Fibroblast of gingiva (primary cell): ENCODE measurements at regions not wholly inside any gene's neighbourhood (a gene's known extent, or its start where the extent isn't known, plus 50 kb on each side); places are given as distances from the start of the nearest gene placed in this dataset.
"Not testable (repeated sequence)": the region's sequence is repeated elsewhere in the genome, so short reads cannot be mapped to it uniquely, and the experiment has no call there.

ENCODE experiments used
- DNase-seq: peaks from one replicate; pipeline ENCODE4 v3.0.0-alpha.2; 2011; ENCODE audit warnings: low read depth

- DNase-seq, result no peak
Measured at GRCh38 chr7:136533732-136534131, 334.7 kb upstream of the CHRM2 start.

DNA sequence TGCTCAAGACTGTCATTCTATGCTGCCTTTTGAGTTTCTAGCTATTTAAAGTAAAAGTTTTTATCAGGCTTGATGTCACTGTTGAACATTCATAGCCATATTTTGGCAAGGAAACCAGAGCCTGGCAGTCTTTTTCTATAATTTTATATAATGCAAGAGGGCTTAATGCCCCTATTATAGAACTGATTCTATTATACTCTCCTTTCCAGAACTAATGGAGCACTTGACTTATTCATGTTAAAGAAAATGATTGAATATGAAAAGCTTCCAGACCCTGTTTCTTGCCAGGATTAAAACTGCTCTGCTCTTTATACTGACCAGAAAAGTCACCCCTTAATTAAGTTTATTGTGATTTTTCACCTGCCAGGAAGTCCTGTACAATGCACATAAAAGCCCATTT, 337.6 kb upstream of the CHRM2 start:
- no peak for DNase-seq

GRCh38 chr7:136528329-136528728, 340.1 kb upstream of the CHRM2 start:
- no peak for DNase-seq

GRCh38 chr7:136527554-136527953, 340.9 kb upstream of the CHRM2 start:
- no peak for DNase-seq

DNA sequence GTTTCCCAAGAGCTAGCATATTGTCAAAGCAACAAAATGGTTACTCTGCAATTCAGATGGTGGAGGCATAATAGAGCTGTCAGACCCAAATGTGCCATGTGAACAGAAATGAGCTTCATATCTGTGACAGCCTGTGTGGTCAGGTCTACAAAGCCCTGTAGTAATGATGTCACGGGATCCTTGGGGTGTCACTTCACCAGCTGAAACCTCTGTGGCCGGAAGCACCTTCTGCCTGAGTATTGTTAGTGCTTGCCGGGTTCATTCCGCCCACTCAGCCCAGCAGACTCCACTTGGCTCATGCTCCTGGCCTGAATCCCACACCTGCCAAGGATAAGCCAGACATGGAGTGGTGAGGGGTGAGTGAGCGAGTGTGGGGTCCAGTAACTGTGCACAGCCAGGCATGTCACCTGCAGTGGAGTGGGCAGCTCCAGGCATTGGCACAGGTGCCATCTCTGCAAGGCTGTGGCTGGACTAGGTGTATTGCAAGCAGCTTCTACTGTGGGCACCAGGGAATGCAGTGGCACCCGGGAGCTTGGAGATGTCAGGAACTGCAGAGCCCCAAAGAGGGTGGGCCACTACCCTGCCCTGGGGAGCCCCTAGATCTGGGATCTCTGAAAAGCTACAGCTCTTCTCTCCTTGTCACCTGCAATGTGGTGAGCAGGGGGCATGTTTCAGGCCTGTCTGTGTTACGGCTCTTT, 341.9 kb upstream of the CHRM2 start:
- DNase-seq, result no peak

DNA sequence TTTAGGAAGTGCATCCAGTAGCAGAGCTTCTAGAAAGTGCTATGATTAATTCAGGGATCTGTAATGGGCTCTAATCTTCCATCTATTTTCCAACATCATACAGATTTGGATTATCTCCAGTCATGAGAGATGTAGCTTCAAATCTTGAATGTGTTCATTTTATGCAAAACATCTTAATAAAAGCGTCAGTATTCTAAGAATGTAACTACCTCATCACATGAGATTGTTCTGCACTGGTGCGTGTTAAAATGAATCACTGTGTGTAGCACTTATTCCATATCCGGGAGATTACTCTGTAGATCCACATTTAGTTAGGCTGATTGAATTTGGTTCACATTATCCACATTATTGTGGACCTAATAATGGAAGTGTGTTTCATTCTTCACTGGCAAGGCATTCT, 344.9 kb upstream of the CHRM2 start:
- no peak for DNase-seq

DNA sequence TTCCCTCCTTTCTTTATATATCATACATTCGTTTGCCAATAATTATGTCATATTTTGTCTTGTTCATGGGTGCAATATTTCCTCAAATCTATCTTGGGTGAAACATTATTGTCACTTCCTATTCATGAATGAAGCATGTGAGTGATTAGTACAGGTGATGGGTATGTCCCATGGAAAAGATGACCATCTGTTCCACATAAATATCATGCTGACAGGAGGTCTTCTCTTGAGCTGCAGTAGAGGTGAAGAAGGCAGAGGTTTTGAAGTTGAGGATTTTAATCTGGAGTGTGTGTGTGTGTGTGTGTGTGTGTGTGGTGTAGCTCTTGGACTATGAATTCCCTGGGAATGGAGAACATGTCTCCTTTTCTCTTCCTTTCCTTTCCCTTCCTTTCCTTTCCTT, 350.5 kb upstream of the CHRM2 start:
- DNase-seq, result no peak

GRCh38 chr7:136514776-136515175, 353.7 kb upstream of the CHRM2 start:
- DNase-seq, result no peak

GRCh38 chr7:136513744-136514143, 354.7 kb upstream of the CHRM2 start:
- DNase-seq, result no peak

DNA sequence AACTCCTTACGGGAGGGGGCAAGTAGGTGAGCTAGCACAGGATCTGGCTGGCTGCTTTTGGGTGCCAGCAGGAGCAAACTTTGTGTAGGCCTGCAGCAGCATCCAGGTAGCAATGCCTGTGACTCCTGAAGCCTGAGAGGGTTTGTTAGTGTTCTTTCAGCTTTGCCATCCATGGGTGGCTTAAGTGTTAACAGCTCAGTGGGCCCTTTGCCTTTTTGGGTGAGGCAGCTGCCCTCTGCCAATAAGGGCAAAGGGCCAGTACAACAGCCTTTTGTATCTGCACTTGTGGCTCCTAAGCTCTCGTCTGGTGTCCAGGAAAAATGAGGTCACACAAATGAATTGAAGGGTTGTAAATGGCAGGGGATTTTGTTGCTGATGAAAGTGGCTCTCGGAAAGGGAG, 359.0 kb upstream of the CHRM2 start:
- DNase-seq, result no peak

GRCh38 chr7:136502162-136502561, 366.3 kb upstream of the CHRM2 start:
- DNase-seq, result no peak

- no peak for DNase-seq
Measured at GRCh38 chr7:136501151-136501550, 367.3 kb upstream of the CHRM2 start.

- no peak for DNase-seq
Measured at GRCh38 chr7:136496551-136496950, 371.9 kb upstream of the CHRM2 start.

GRCh38 chr7:136495081-136495480, 373.4 kb upstream of the CHRM2 start:
- no peak for DNase-seq

DNA sequence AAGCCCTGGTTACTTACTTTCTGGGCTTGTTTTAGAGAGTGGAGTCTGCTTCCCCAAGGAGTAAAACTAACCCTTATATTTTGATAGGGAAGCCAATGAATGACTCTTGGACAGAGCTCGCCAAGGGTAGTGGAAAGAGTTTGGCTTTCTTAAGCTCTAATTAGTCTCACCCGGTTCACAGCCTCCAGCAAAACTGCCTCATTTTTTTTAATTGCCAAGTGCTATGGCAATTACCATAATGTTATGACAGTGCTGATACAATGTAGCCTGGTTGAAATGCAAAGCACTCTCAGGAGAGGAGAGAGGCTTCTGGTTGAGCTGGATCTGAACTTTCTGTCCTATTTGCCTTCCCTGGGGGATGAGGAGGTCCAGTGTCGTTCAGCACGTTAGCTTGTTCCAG, 376.1 kb upstream of the CHRM2 start:
- DNase-seq, result no peak

DNA sequence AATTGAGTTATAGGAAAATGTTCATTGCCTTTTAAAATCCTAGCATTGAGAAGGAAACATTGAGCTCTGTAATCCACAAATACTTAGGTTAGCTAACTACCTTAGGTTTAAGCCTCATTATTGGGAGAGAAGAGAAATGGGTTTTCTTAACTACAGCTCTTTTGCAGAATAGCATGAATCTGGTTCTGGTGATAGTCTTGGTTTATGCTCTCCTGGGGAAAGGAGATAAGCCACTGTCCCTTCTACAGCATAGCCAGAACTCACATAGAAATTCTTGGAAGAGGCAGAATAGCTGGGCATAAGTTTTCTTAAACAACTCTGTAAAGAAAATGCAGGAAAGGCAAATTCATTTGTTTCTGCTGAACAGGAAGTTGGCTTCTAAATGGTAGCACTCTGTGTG, 378.6 kb upstream of the CHRM2 start:
- no peak for DNase-seq

DNA sequence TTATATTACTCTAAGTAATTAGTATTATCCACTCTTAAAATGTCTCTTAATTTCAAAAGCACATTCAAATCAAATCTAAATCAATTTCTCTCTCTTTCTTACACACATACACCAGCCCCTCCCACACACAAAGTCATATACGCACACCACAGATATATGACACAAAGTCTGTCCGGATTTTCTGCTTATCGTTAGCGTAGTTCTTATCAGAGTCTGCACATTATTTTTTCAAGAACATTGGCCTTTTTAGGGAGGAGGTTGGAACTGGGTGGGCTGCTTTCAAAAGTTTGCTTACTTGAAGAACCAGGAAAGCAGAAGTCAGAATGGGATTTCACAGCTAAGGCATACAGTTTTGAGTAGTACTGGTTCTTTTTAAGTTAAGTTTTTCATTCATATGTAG, 387.6 kb upstream of the CHRM2 start:
- DNase-seq, result no peak

DNA sequence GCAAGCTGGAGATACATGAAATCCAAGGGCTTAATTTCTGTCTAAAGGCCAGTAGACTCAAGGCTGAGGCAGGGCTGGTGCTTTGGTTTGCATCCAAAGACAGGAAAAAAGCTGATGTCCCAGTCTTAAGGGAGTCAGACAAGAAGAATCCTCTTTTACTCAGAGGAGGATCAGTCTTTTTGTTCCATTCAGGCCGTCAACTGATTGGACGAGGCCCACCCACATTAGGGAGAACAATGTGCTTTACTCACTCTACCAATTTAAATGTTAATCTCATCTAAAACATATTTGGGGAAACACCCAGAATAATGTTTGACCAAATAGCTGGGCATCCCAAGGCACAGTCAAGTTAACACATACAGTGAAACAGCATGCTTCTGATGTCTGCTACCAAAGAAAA, 388.5 kb upstream of the CHRM2 start:
- DNase-seq, result no peak

- no peak for DNase-seq
Measured at GRCh38 chr7:136470179-136470578, 398.3 kb upstream of the CHRM2 start.

DNA sequence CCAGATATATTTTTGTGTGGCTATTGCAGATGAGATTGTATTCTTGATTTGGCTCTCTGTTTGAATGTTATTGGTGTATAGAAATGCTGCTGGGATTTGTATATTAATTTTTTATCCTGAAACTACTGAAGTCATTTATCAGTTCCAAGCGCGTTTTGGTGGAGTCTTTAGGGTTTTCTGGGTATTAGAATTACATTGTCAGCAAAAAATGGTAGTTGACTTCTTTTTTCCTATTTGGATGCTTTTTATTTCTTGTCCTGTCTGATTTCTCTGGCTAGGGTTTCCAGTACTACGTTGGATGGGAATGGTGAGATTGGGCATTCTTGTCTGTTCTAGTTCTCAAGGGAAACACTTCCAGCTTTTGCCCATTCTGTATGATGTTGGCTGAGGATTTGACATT, 415.5 kb upstream of the CHRM2 start:
- no peak for DNase-seq

DNA sequence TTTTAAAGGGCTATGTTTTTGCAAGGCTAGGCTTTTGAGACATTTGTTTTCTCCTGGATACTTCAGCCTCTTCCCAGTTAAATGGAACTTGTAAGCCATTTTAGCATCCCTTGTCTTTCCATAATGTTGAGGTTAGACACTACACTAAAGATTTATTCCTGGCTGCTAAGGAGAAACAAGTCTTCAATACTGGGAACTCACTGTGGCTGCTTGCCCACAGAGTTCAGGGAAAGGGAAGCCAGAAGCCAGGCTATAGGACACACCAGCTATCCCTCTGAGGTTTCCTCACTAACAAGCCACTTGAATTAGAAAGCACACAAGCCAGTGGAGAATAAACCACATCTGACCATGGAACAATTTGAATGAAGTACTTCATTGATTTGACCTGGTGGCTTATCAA, 421.7 kb upstream of the CHRM2 start:
- no peak for DNase-seq

DNA sequence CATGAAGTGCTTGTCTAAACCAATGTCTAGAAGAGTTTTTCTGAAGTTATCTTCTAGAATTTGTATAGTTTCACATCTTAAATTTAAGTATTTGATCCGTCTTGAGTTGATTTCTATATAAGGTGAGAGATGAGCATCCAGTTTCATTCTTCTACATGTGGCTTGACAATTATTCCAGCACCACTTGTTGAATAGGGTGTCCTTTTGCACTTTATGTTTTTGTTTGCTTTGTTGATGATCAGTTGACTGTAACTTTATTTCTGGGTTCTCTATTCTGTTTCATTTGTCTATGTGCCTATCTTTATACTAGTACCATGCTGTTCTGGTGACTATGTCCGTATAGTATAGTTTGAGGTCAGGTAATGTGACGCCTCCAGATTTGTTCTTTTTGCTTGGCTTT, 426.6 kb upstream of the CHRM2 start:
- DNase-seq, result no peak

GRCh38 chr7:136431736-136432135, 436.7 kb upstream of the CHRM2 start:
- not testable (repeated sequence) for DNase-seq

- no peak for DNase-seq
Measured at GRCh38 chr7:136424058-136424457, 444.4 kb upstream of the CHRM2 start.

DNA sequence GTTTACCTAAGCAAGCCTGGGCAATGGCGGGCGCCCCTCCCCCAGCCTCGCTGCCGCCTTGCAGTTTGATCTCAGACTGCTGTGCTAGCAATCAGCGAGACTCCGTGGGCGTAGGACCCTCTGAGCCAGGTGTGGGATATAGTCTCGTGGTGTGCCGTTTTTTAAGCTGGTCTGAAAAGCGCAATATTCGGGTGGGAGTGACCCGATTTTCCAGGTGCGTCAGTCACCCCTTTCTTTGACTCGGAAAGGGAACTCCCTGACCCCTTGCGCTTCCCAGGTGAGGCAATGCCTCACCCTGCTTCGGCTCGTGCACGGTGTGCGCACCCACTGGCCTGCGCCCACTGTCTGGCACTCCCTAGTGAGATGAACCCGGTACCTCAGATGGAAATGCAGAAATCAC, 442.6 kb upstream of the MTPN start:
- DNase-seq, result not testable (repeated sequence)
